WTC11 (cell line): ENCODE measurements at regions not wholly inside any gene's neighbourhood (a gene's known extent, or its start where the extent isn't known, plus 50 kb on each side); places are given as distances from the start of the nearest gene placed in this dataset.

Source experiments
- ATAC-seq: fragments of 200-7000 bp; cut with Tn5 transposase; 2 replicates; pipeline ENCODE4 v1.10.0; 2021; ENCODE audit warnings: mild to moderate bottlenecking, moderate library complexity
- CTCF ChIA-PET: fragments of 300-600 bp; sonication (Branson Sonifier 250); formaldehyde crosslinking; loops from one replicate; lab custom pipeline; 2021; ENCODE audit warnings: antibody characterized with exemption; lab: Charles Lee
- POLR2A ChIA-PET: fragments of 350-600 bp; sonication (Branson Sonifier 250); formaldehyde crosslinking; loops from one replicate; lab custom pipeline; 2021; ENCODE audit warnings: antibody characterized with exemption; lab: Charles Lee
- DNase-seq: peaks from one replicate; pipeline ENCODE4 v3.0.0; 2021; ENCODE audit warnings: low spot score
- H3K27ac Mint-ChIP-seq: 2 replicates; pipeline ENCODE4 v1.8.0; 2021; ENCODE audit warnings: mixed read lengths
- H3K27me3 Mint-ChIP-seq: 2 replicates; pipeline ENCODE4 v1.8.0; 2021; ENCODE audit warnings: low read depth, mild to moderate bottlenecking, moderate library complexity, mixed read lengths
- H3K36me3 Mint-ChIP-seq: 2 replicates; pipeline ENCODE4 v1.8.0; 2021; ENCODE audit warnings: mixed read lengths
- H3K4me1 Mint-ChIP-seq: 2 replicates; pipeline ENCODE4 v1.8.0; 2022; ENCODE audit warnings: mixed read lengths
- H3K4me3 Mint-ChIP-seq: 2 replicates; pipeline ENCODE4 v1.8.0; 2021; ENCODE audit warnings: mild to moderate bottlenecking, moderate library complexity, mixed read lengths
- H3K9me3 Mint-ChIP-seq: 2 replicates; pipeline ENCODE4 v1.8.0; 2021; ENCODE audit warnings: mixed read lengths
- CREM ChIP-seq: sonication (generic); formaldehyde crosslinking; IDR thresholded peaks from 2 replicates; pipeline ENCODE4 v1.8.1; 2022; ENCODE audit warnings: mild to moderate bottlenecking, missing genetic modification reagents, moderate library complexity
- ELF4 ChIP-seq: sonication (generic); formaldehyde crosslinking; IDR thresholded peaks from 2 replicates; pipeline ENCODE4 v1.8.1; 2022; ENCODE audit warnings: low read depth, mild to moderate bottlenecking, moderate library complexity, missing genetic modification reagents
- IRF1 ChIP-seq: sonication (generic); formaldehyde crosslinking; IDR thresholded peaks from 2 replicates; pipeline ENCODE4 v1.8.0; 2023; ENCODE audit warnings: missing genetic modification reagents
- MLX ChIP-seq: sonication (generic); formaldehyde crosslinking; IDR thresholded peaks from 2 replicates; pipeline ENCODE4 v1.8.1; 2023; ENCODE audit warnings: mild to moderate bottlenecking, missing genetic modification reagents, moderate library complexity
- NFYB ChIP-seq: sonication (generic); formaldehyde crosslinking; conservative IDR thresholded peaks from 2 replicates; pipeline ENCODE4 v1.8.0; 2022; ENCODE audit warnings: low read depth, missing genetic modification reagents
- NR1H2 ChIP-seq: sonication (generic); formaldehyde crosslinking; IDR thresholded peaks from 2 replicates; pipeline ENCODE4 v1.9.0; 2021; ENCODE audit warnings: mild to moderate bottlenecking, moderate library complexity, missing genetic modification reagents
- PRDM15 ChIP-seq: sonication (generic); formaldehyde crosslinking; IDR thresholded peaks from 2 replicates; pipeline ENCODE4 v1.8.0; 2022; ENCODE audit warnings: missing genetic modification reagents
- PRRX2 ChIP-seq: fragments of 250-450 bp; sonication (Bioruptor Pico); IDR thresholded peaks from 2 replicates; pipeline ENCODE4 v1.8.0; 2021; ENCODE audit warnings: mild to moderate bottlenecking
- SMAD3 ChIP-seq: sonication (generic); formaldehyde crosslinking; IDR thresholded peaks from 2 replicates; pipeline ENCODE4 v1.8.0; 2022; ENCODE audit warnings: missing genetic modification reagents, mild to moderate bottlenecking, borderline replicate concordance
- SMAD4 ChIP-seq: sonication (generic); formaldehyde crosslinking; IDR thresholded peaks from 2 replicates; pipeline ENCODE4 v1.8.0; 2022; ENCODE audit warnings: mild to moderate bottlenecking, missing genetic modification reagents
- USF2 ChIP-seq: sonication (generic); formaldehyde crosslinking; IDR thresholded peaks from 2 replicates; pipeline ENCODE4 v1.8.1; 2023; ENCODE audit warnings: mild to moderate bottlenecking, missing genetic modification reagents, moderate library complexity
- ZNF138 ChIP-seq: sonication (generic); formaldehyde crosslinking; conservative IDR thresholded peaks from 2 replicates; pipeline ENCODE4 v1.8.1; 2022; ENCODE audit warnings: mild to moderate bottlenecking, moderate library complexity, missing genetic modification reagents
- ZNF219 ChIP-seq: sonication (generic); formaldehyde crosslinking; IDR thresholded peaks from 2 replicates; pipeline ENCODE4 v1.8.0; 2023; ENCODE audit warnings: missing genetic modification reagents, mild to moderate bottlenecking, borderline replicate concordance
- ZNF396 ChIP-seq: fragments of 250-450 bp; sonication (Bioruptor Pico); IDR thresholded peaks from 2 replicates; pipeline ENCODE4 v1.8.0; 2021; ENCODE audit warnings: mild to moderate bottlenecking, moderate library complexity, borderline replicate concordance
- ZNF532 ChIP-seq: fragments of 250-450 bp; sonication (Bioruptor Pico); IDR thresholded peaks from 2 replicates; pipeline ENCODE4 v1.9.0; 2021; ENCODE audit warnings: mild to moderate bottlenecking, borderline replicate concordance
- TF ChIP-seq, protein P1 (sequence below): sonication (generic); formaldehyde crosslinking; IDR thresholded peaks from 2 replicates; pipeline ENCODE4 v1.8.1; 2023; ENCODE audit warnings: mild to moderate bottlenecking, moderate library complexity, missing genetic modification reagents
- TF ChIP-seq, protein P2 (sequence below): sonication (generic); formaldehyde crosslinking; IDR thresholded peaks from 2 replicates; pipeline ENCODE4 v1.8.1; 2022; ENCODE audit warnings: mild to moderate bottlenecking, moderate library complexity, missing genetic modification reagents

DNA sequence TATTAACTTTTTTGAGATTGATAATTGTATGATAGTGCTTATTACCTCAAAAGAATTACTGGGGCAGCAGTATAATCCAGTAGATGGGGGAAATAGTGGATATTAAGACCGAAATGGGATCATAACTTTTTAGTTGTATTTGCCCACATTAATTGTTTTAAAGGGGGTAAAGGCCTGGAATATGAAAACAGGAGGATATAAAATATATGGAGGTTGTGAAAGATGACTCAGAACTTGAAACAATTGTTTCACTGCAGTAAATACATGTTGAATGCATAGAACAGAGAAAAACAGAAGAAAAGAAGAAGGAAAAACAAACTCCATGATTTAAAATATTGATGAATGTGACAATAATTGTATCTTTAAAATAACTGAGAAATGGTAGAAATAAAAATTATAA lies 94.1 kb upstream of the VPREB1 start:
- H3K4me3 Mint-ChIP-seq, result no peak overlapping the region
- H3K9me3 Mint-ChIP-seq, result no peaks in the 10 kb centered on the region
- ChIA-PET POLR2A (no interaction called here), CTCF (no interaction called here)
- no peak for TF ChIP-seq ZNF396 (CRISPR knock-in tag)
- TF ChIP-seq, protein P1, sequence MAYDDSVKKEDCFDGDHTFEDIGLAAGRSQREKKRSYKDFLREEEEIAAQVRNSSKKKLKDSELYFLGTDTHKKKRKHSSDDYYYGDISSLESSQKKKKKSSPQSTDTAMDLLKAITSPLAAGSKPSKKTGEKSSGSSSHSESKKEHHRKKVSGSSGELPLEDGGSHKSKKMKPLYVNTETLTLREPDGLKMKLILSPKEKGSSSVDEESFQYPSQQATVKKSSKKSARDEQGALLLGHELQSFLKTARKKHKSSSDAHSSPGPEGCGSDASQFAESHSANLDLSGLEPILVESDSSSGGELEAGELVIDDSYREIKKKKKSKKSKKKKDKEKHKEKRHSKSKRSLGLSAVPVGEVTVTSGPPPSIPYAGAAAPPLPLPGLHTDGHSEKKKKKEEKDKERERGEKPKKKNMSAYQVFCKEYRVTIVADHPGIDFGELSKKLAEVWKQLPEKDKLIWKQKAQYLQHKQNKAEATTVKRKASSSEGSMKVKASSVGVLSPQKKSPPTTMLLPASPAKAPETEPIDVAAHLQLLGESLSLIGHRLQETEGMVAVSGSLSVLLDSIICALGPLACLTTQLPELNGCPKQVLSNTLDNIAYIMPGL, result no peak
- no peak for TF ChIP-seq CREM
- TF ChIP-seq PRDM15 (CRISPR knock-in tag), result no peak
- TF ChIP-seq SMAD4 (CRISPR knock-in tag), result no peak
- no peak for TF ChIP-seq IRF1 (CRISPR knock-in tag)
- no peak for TF ChIP-seq ELF4 (CRISPR knock-in tag)
- TF ChIP-seq, protein P2, sequence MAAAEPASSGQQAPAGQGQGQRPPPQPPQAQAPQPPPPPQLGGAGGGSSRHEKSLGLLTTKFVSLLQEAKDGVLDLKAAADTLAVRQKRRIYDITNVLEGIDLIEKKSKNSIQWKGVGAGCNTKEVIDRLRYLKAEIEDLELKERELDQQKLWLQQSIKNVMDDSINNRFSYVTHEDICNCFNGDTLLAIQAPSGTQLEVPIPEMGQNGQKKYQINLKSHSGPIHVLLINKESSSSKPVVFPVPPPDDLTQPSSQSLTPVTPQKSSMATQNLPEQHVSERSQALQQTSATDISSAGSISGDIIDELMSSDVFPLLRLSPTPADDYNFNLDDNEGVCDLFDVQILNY, result no peak
- no peak for TF ChIP-seq SMAD3 (CRISPR knock-in tag)
- no peak for TF ChIP-seq NR1H2
- no peak for TF ChIP-seq NFYB
- no peak for TF ChIP-seq PRRX2 (CRISPR knock-in tag)
- TF ChIP-seq ZNF532 (CRISPR knock-in tag), result no peak
- TF ChIP-seq ZNF219 (CRISPR knock-in tag), result no peak
- DNase-seq, result no peak
- ATAC-seq, result no peak
- no peak overlapping the region for H3K27ac Mint-ChIP-seq
- H3K27me3 Mint-ChIP-seq, result peaks cover 96% of the 10 kb centered on the region
- no peaks in the 10 kb centered on the region for H3K36me3 Mint-ChIP-seq
- no peaks in the 10 kb centered on the region for H3K4me1 Mint-ChIP-seq

- Mint-ChIP-seq H3K27me3 (peaks cover 96% of the 10 kb centered on the region), H3K4me1 (no peaks in the 10 kb centered on the region), H3K4me3 (no peak overlapping the region), H3K9me3 (no peaks in the 10 kb centered on the region), H3K36me3 (no peaks in the 10 kb centered on the region), H3K27ac (no peak overlapping the region)
- no peak for ATAC-seq
- ChIA-PET POLR2A (no interaction called here), CTCF (no interaction called here)
- TF ChIP-seq ZNF138 (CRISPR knock-in tag), result no peak
- TF ChIP-seq USF2 (CRISPR knock-in tag), result no peak
- no peak for TF ChIP-seq MLX (CRISPR knock-in tag)
- DNase-seq, result no peak
These were observed 95.7 kb upstream of the VPREB1 start for GRCh38 chr22:22148905-22149304.
